Coronary artery (tissue), 2 donors: ENCODE measurements at regions not wholly inside any gene's neighbourhood (a gene's known extent, or its start where the extent isn't known, plus 50 kb on each side); places are given as distances from the start of the nearest gene placed in this dataset.
"Not testable (repeated sequence)": the region's sequence is repeated elsewhere in the genome, so short reads cannot be mapped to it uniquely, and the experiment has no call there.

Source experiments
- DNase-seq: peaks from one replicate; pipeline ENCODE4 v3.0.0-alpha.2; 2017; ENCODE audit warnings: low spot score
- H3K27ac ChIP-seq, 2 donors: fragments of 200-600 bp; sonication (generic); one replicate each; pipeline ENCODE4 v1.5.1; 2016 to 2019
- H3K4me3 ChIP-seq: fragments of 200-600 bp; sonication (generic); 2 replicates; pipeline ENCODE4 v1.5.1; 2016; ENCODE audit warnings: mild to moderate bottlenecking, moderate library complexity
- CTCF ChIP-seq: fragments of 200-600 bp; sonication (generic); IDR thresholded peaks from one replicate; pipeline ENCODE4 v1.5.1; 2019; ENCODE audit warnings: antibody characterized with exemption

GRCh38 chr7:42543953-42544352 is 306.9 kb upstream of the GLI3 start:
- no peak overlapping the region for H3K4me3 ChIP-seq
- H3K27ac ChIP-seq, result no peak overlapping the region
- no peak for DNase-seq
- TF ChIP-seq CTCF, result no peak

- H3K27ac ChIP-seq, DNase-seq, H3K4me3 ChIP-seq: not testable (repeated sequence)
These were observed 305.4 kb upstream of the GLI3 start for GRCh38 chr7:42542446-42542845.

GRCh38 chr7:42534441-42534840 is 297.4 kb upstream of the GLI3 start:
- no peak for DNase-seq
- H3K4me3 ChIP-seq, result no peak overlapping the region
- no peak for TF ChIP-seq CTCF
- H3K27ac ChIP-seq, result no peak overlapping the region

GRCh38 chr7:42527004-42527403 is 290.0 kb upstream of the GLI3 start:
- Histone ChIP-seq H3K4me3 (no peak overlapping the region), H3K27ac (no peak overlapping the region)
- TF ChIP-seq CTCF, result no peak
- DNase-seq, result no peak

GRCh38 chr7:42522227-42522991 is 285.4 kb upstream of the GLI3 start:
- TF ChIP-seq CTCF, result no peak
- no peak for DNase-seq
- H3K27ac ChIP-seq, result no peak overlapping the region
- H3K4me3 ChIP-seq, result no peak overlapping the region

- no peak for DNase-seq
- Histone ChIP-seq H3K27ac (no peak overlapping the region), H3K4me3 (no peak overlapping the region)
- TF ChIP-seq CTCF, result no peak
These were observed 274.0 kb upstream of the GLI3 start for GRCh38 chr7:42511027-42511426.

GRCh38 chr7:42506097-42506496 is 269.1 kb upstream of the GLI3 start:
- Histone ChIP-seq H3K4me3 (no peak overlapping the region), H3K27ac (no peak overlapping the region)
- no peak for DNase-seq
- TF ChIP-seq CTCF, result no peak
